Endothelial cell of umbilical vein (primary cell): ENCODE measurements at regions not wholly inside any gene's neighbourhood (a gene's known extent, or its start where the extent isn't known, plus 50 kb on each side); places are given as distances from the start of the nearest gene placed in this dataset.
A peak's percentile ranks its signal among the peaks of the same experiment; 100 is the strongest.

Experiments used
- BruUV-seq: library from RNA; stranded (reverse); fragments of 400-500 nt; replicated peaks from 2 replicates; lab custom pipeline; 2021; lab: Mats Ljungman, UMichigan
- CTCF ChIA-PET: fragments of 300-600, 350-600 bp; sonication (Branson Sonifier 250); formaldehyde crosslinking; loops from one replicate; lab custom pipeline; 2021; ENCODE audit warnings: antibody characterized with exemption, inconsistent platforms; lab: Charles Lee
- POLR2A ChIA-PET: fragments of 300-600, 350-600 bp; sonication (Branson Sonifier 250); formaldehyde crosslinking; loops from one replicate; lab custom pipeline; 2021; ENCODE audit warnings: antibody characterized with exemption, inconsistent platforms; lab: Charles Lee
- DNase-seq: peaks from one replicate; pipeline ENCODE4 v3.0.0-alpha.2; 2011; ENCODE audit warnings: low read depth, low spot score
- FAIRE-seq: peaks from 2 replicates; lab custom pipeline; 2011; peaks lifted over from hg19 to GRCh38; lab: Jason Lieb, UNC
- H2AFZ ChIP-seq: 2 replicates; pipeline ENCODE4 v1.6.0; 2012; ENCODE audit warnings: low read depth, low read length, control low read depth, inconsistent platforms
- H3K27ac ChIP-seq: 2 replicates; pipeline ENCODE4 v1.5.1; 2011; ENCODE audit warnings: low read depth, mild to moderate bottlenecking, control low read depth, low read length, moderate library complexity; ENCODE audit not compliant: insufficient read depth
- H3K27me3 ChIP-seq, 2 experiments: 2 replicates each; pipeline versions ENCODE4 v1.6.0 to v1.6.1; 2011; ENCODE audit warnings: low read length in 2 of 2, mixed read lengths in 1 of 2; ENCODE audit not compliant: control insufficient read depth in 2 of 2, insufficient read depth in 2 of 2
- H3K36me3 ChIP-seq, 2 experiments: 2 replicates in 1 of 2; 3 replicates in 1 of 2; pipeline ENCODE4 v1.5.1; 2011; ENCODE audit warnings: low read length in 2 of 2, mild to moderate bottlenecking in 1 of 2, moderate library complexity in 1 of 2; ENCODE audit not compliant: control insufficient read depth in 2 of 2, insufficient read depth in 2 of 2; ENCODE audit errors: extremely low read depth in 1 of 2
- H3K4me1 ChIP-seq: 3 replicates; pipeline ENCODE4 v1.5.1; 2011; ENCODE audit warnings: mild to moderate bottlenecking, low read length; ENCODE audit not compliant: control insufficient read depth, insufficient read depth; ENCODE audit errors: extremely low read depth
- H3K4me2 ChIP-seq: 2 replicates; pipeline ENCODE4 v1.6.1; 2011; ENCODE audit warnings: low read length, control low read depth, mixed read lengths; ENCODE audit not compliant: insufficient read depth
- H3K4me3 ChIP-seq, 3 experiments: fragments of 200-600 bp in 1 of 3; sonication (generic), shearing (Covaris generic) in 1 of 3; replicated peaks in 1 of 3; 2 replicates each; pipeline ENCODE4 v1.5.1; 2011 to 2016; ENCODE audit warnings: control low read depth in 3 of 3, low read length in 3 of 3, mild to moderate bottlenecking in 2 of 3, inconsistent platforms in 1 of 3, low read depth in 1 of 3, moderate library complexity in 1 of 3; ENCODE audit not compliant: insufficient read depth in 1 of 3
- H3K79me2 ChIP-seq: 2 replicates; pipeline ENCODE4 v1.6.0; 2012; ENCODE audit warnings: low read length, inconsistent platforms; ENCODE audit not compliant: control insufficient read depth, insufficient read depth
- H3K9ac ChIP-seq: replicated peaks from 2 replicates; pipeline ENCODE3; 2011; ENCODE audit warnings: low read length, control low read depth; ENCODE audit not compliant: insufficient read depth; ENCODE audit errors: extremely low read depth
- H3K9me1 ChIP-seq: replicated peaks from 3 replicates; pipeline ENCODE4 v1.6.0; 2011; ENCODE audit warnings: mild to moderate bottlenecking, low read length; ENCODE audit not compliant: control insufficient read depth, insufficient read depth; ENCODE audit errors: extremely low read depth
- H3K9me3 ChIP-seq: replicated peaks from 2 replicates; pipeline ENCODE4 v1.5.1; 2012; ENCODE audit warnings: low read length, inconsistent platforms; ENCODE audit not compliant: control insufficient read depth, insufficient read depth
- H4K20me1 ChIP-seq: replicated peaks from 2 replicates; pipeline ENCODE3; 2011; ENCODE audit warnings: mild to moderate bottlenecking, low read length; ENCODE audit not compliant: control insufficient read depth, insufficient read depth; ENCODE audit errors: extremely low read depth
- EZH2 ChIP-seq: IDR thresholded peaks from 2 replicates; pipeline ENCODE4 v1.6.1; 2012; ENCODE audit warnings: borderline replicate concordance, low read depth, mild to moderate bottlenecking, moderate library complexity, low read length, inconsistent platforms; ENCODE audit not compliant: severe bottlenecking
- FOS ChIP-seq: IDR thresholded peaks from 2 replicates; pipeline ENCODE4 v1.6.1; 2011; ENCODE audit warnings: mild to moderate bottlenecking, low read length, moderate library complexity, borderline replicate concordance; ENCODE audit not compliant: insufficient read depth
- GATA2 ChIP-seq: IDR thresholded peaks from 2 replicates; pipeline ENCODE4 v1.7.0; 2011; ENCODE audit warnings: low read depth, mild to moderate bottlenecking, moderate library complexity, mixed read lengths, low read length; ENCODE audit not compliant: insufficient read length, insufficient read depth
- JUN ChIP-seq: IDR thresholded peaks from 2 replicates; pipeline ENCODE4 v1.6.1; 2011; ENCODE audit warnings: borderline replicate concordance, low read depth; ENCODE audit not compliant: insufficient read length, insufficient read depth
- MYC ChIP-seq: IDR thresholded peaks from one replicate; pipeline ENCODE4 v1.6.1; 2011; ENCODE audit warnings: mild to moderate bottlenecking, low read depth, low read length
- POLR2A ChIP-seq: IDR thresholded peaks from 2 replicates; pipeline ENCODE4 v1.6.1; 2012; ENCODE audit warnings: low read depth, mild to moderate bottlenecking, control low read depth, low read length
- POLR2AphosphoS5 ChIP-seq: IDR thresholded peaks from 2 replicates; pipeline ENCODE4 v1.6.1; 2012; ENCODE audit warnings: low read depth, mild to moderate bottlenecking, control low read depth, low read length, moderate library complexity; ENCODE audit not compliant: insufficient read depth
- dilution Hi-C: fragments of 300-500 bp; cut with MboI; formaldehyde crosslinking; loops from one replicate; pipeline ENCODE4 v1.15.0; 2019; ENCODE audit warnings: low sequenced_read_pairs; ENCODE audit not compliant: extremely low pct_ligation_motif_present
- intact Hi-C: fragments of 100-400 bp; cut with micrococcal nuclease; formaldehyde crosslinking; loops from one replicate; pipeline ENCODE4 v1.10.0; 2022
- TF ChIP-seq, protein P1 (sequence below), 2 donors: IDR thresholded peaks; 1 replicate in 1 of 2; 2 replicates in 1 of 2; pipeline ENCODE4 v1.5.1; 2011; ENCODE audit warnings: low read length in 2 of 2, mild to moderate bottlenecking in 2 of 2, moderate library complexity in 2 of 2, control low read depth in 1 of 2, inconsistent platforms in 1 of 2, low read depth in 1 of 2; ENCODE audit not compliant: insufficient read depth in 1 of 2; ENCODE audit errors: extremely low read depth in 1 of 2
- TF ChIP-seq, protein P2 (sequence below): IDR thresholded peaks from 2 replicates; pipeline ENCODE4 v1.6.1; 2011; ENCODE audit not compliant: insufficient read depth, insufficient read length

DNA sequence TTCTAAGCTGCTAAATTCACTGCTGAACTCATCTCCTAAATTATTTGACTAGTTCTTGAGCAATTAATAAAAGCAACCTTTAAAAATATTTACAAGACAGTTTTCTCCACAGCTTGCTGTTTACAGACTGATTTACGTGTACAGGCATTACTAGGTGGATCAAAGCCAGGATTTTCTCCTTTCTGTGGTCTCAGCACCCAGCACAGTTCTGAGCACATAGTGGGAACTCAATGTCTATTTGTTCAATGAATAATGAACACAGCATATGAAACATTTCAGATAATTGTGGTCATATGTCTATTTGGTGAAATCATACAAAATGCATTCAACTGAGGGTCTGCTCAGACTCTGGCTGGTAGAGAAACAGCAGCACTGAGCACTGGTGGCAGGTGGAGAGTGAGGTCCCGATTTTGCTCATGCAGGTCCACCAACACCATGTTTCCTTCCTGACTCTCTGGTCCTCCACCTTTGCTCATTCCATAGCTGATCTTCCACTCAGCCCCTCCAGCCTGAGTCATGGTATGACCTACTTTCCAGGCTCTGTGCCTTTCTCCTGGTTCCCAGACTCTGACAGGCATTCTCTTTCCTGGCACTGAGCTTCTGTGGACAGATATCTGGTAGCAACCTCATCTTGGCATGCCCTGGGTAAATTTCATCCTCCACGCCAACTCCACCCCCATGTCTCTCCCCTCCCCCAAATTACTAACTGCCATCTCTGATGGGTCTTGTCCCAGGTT is 311.3 kb downstream of the TGFB2 start:
- H3K79me2 ChIP-seq, result no peaks in the 10 kb centered on the region
- H3K4me1 ChIP-seq, result peaks cover 26% of the 10 kb centered on the region
- H3K9me1 ChIP-seq, result no peaks in the 10 kb centered on the region
- dilution Hi-C loops, result no loop called here
- no peaks in the 10 kb centered on the region for H3K27me3 ChIP-seq
- CTCF ChIA-PET, result interaction anchor here (1.3 kb wide), 1 partner anchor 410 kb away, joined by 5 read pairs; no protein-coding TSS in a partner anchor
- no peaks in the 10 kb centered on the region for H3K36me3 ChIP-seq
- no peaks in the 10 kb centered on the region for H3K9me3 ChIP-seq
- TF ChIP-seq JUN (no peak), EZH2 (no peak), POLR2A (no peak), POLR2AphosphoS5 (no peak), FOS (no peak), GATA2 (no peak), MYC (no peak)
- TF ChIP-seq, protein P1, sequence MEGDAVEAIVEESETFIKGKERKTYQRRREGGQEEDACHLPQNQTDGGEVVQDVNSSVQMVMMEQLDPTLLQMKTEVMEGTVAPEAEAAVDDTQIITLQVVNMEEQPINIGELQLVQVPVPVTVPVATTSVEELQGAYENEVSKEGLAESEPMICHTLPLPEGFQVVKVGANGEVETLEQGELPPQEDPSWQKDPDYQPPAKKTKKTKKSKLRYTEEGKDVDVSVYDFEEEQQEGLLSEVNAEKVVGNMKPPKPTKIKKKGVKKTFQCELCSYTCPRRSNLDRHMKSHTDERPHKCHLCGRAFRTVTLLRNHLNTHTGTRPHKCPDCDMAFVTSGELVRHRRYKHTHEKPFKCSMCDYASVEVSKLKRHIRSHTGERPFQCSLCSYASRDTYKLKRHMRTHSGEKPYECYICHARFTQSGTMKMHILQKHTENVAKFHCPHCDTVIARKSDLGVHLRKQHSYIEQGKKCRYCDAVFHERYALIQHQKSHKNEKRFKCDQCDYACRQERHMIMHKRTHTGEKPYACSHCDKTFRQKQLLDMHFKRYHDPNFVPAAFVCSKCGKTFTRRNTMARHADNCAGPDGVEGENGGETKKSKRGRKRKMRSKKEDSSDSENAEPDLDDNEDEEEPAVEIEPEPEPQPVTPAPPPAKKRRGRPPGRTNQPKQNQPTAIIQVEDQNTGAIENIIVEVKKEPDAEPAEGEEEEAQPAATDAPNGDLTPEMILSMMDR (IDR thresholded peaks at IDR 0.05; ENCODE audit: extremely low read depth in 1 of 2, insufficient read depth in 1 of 2, low read depth in 1 of 2, low read length in 2 of 2), result no peak
- TF ChIP-seq, protein P2, sequence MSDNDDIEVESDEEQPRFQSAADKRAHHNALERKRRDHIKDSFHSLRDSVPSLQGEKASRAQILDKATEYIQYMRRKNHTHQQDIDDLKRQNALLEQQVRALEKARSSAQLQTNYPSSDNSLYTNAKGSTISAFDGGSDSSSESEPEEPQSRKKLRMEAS, result no peak
- no peak for FAIRE-seq
- H3K27ac ChIP-seq, result no peak overlapping the region
- POLR2A ChIA-PET, result no interaction called here
- intact Hi-C loops, result no loop called here
- H3K4me3 ChIP-seq, result no peak overlapping the region
- no peaks in the 10 kb centered on the region for H4K20me1 ChIP-seq
- DNase-seq, result peak; percentile 22
- BruUV-seq, result no TSS peak
- H3K9ac ChIP-seq, result no peak overlapping the region
- no peak overlapping the region for H3K4me2 ChIP-seq
- H2AFZ ChIP-seq, result no peak overlapping the region
